ENCODE measurements at regions not wholly inside any gene's neighbourhood (a gene's known extent, or its start where the extent isn't known, plus 50 kb on each side); places are given as distances from the start of the nearest gene placed in this dataset.

DNA sequence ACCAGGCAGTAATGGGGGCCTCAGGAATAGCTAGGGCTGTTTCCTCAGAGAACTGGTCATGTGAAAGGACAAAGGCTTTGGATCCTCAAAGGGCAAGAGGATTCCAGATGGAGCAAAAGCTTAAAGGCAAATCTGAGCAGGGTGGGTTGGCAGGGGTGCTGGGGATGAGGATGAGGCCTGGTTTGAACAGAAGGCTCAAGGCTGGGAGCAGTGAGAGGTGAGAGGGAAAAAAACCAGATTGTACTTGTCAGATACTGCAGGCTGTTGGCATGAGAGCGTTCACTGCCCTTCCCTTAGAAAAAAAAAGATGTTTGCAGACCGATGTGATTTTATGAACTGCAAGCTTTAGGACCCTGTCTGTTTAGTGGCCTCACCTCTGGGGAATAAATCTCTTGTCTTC is 63.4 kb downstream of the PABIR2 start:
- Mint-ChIP-seq H3K27me3 (ENCODE audit: insufficient read depth) (no peaks in the 10 kb centered on the region), H3K4me1 (ENCODE audit: low read depth) (no peaks in the 10 kb centered on the region), H3K36me3 (ENCODE audit: low read depth) (no peaks in the 10 kb centered on the region), H3K4me3 (no peak overlapping the region), H3K9me3 (no peaks in the 10 kb centered on the region), H3K27ac (no peak overlapping the region)
- intact Hi-C loops (cut with micrococcal nuclease) = no loop called here
- DNase-seq (ENCODE audit: low spot score) = no peak

DNA sequence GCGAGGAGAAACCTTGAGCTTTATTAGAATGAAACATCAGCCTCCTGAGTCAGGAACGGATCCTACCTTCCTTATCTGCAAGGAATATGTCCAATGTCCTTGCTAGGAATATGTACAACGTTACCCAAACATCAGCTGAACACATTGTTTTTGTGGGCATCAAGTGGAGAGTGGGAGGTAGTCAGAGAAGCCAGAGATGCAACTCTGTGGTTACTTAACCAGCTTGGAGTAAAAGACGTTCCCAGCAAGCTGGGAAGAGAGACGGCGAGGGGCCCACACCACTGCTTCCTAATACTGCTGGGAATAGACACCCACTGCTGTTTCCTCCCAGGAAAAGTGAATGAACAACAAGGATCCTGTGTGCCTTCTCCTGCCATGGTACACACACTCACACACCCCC is 64.3 kb downstream of the PABIR2 start:
- H3K4me3 Mint-ChIP-seq = no peak overlapping the region
- no peak for DNase-seq (ENCODE audit: low spot score)
- H3K36me3 Mint-ChIP-seq (ENCODE audit: low read depth) = no peaks in the 10 kb centered on the region
- no peaks in the 10 kb centered on the region for H3K4me1 Mint-ChIP-seq (ENCODE audit: low read depth)
- intact Hi-C loops (cut with micrococcal nuclease) = no loop called here
- H3K9me3 Mint-ChIP-seq = no peaks in the 10 kb centered on the region
- no peak overlapping the region for H3K27ac Mint-ChIP-seq
- H3K27me3 Mint-ChIP-seq (ENCODE audit: insufficient read depth) = peaks cover 2% of the 10 kb centered on the region

DNA sequence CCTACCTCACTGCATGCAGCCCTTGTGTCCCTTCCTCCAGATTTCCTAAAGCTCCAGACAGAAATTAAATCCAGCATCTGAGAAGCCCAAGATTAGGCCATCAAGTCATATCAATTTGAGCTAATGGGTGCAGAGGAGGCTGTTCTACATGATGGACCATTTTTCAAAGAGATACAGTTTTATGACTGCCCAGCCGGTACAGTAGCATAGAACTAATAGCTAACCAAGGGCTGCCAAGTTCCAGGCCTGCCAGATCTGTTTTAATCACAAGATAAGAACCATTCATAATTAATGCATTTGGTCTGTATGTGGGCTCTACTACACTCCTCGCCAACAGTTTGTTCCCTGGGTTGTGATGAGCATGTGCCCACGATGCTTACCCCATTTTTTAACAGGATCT is 64.9 kb downstream of the PABIR2 start:
- no peak for DNase-seq (ENCODE audit: low spot score)
- Mint-ChIP-seq H3K27ac (no peak overlapping the region), H3K4me1 (ENCODE audit: low read depth) (no peaks in the 10 kb centered on the region), H3K4me3 (no peak overlapping the region), H3K9me3 (no peaks in the 10 kb centered on the region), H3K27me3 (ENCODE audit: insufficient read depth) (peaks cover 2% of the 10 kb centered on the region), H3K36me3 (ENCODE audit: low read depth) (no peaks in the 10 kb centered on the region)
- intact Hi-C loops (cut with micrococcal nuclease) = no loop called here

GRCh38 chrX:134727363-134727762 is 69.1 kb upstream of the PLAC1 start:
- no peaks in the 10 kb centered on the region for H3K36me3 Mint-ChIP-seq (ENCODE audit: low read depth)
- H3K9me3 Mint-ChIP-seq = no peaks in the 10 kb centered on the region
- no peak overlapping the region for H3K4me3 Mint-ChIP-seq
- peaks cover 3% of the 10 kb centered on the region for H3K27me3 Mint-ChIP-seq (ENCODE audit: insufficient read depth)
- no peak overlapping the region for H3K27ac Mint-ChIP-seq
- H3K4me1 Mint-ChIP-seq (ENCODE audit: low read depth) = no peaks in the 10 kb centered on the region
- no peak for DNase-seq (ENCODE audit: low spot score)
- intact Hi-C loops (cut with micrococcal nuclease) = no loop called here

- Mint-ChIP-seq H3K36me3 (ENCODE audit: low read depth) (no peaks in the 10 kb centered on the region), H3K4me3 (no peak overlapping the region), H3K27ac (no peak overlapping the region), H3K27me3 (ENCODE audit: insufficient read depth) (peaks cover 3% of the 10 kb centered on the region), H3K9me3 (no peaks in the 10 kb centered on the region), H3K4me1 (ENCODE audit: low read depth) (no peaks in the 10 kb centered on the region)
- intact Hi-C loops (cut with micrococcal nuclease) = no loop called here
- no peak for DNase-seq (ENCODE audit: low spot score)
Observed at GRCh38 chrX:134725103-134725690, 66.9 kb upstream of the PLAC1 start.

- Mint-ChIP-seq H3K36me3 (ENCODE audit: low read depth) (no peaks in the 10 kb centered on the region), H3K4me3 (no peak overlapping the region), H3K4me1 (ENCODE audit: low read depth) (peaks cover 10% of the 10 kb centered on the region), H3K9me3 (no peaks in the 10 kb centered on the region), H3K27ac (no peak overlapping the region), H3K27me3 (ENCODE audit: insufficient read depth) (peaks cover 2% of the 10 kb centered on the region)
- DNase-seq (ENCODE audit: low spot score) = no peak
- intact Hi-C loops (cut with micrococcal nuclease) = no loop called here
Observed at GRCh38 chrX:134721766-134722532, 63.7 kb upstream of the PLAC1 start.

DNA sequence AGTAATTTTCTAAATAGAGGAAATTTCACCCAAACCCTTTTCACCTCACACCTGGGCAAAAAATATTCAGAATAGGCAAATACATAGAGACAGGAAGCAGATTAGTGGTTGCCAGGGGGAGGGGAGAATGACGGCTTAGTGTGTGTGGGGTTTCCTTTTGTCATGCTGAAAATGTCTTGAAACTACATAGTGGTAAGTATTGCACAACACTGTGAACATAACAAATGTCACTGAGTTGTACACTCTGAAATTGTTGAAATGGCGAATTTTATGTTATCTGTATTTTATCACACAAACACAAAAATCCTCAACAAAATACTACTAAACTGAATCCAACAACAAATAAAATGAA is 60.7 kb upstream of the PLAC1 start:
- peak; percentile 8 for DNase-seq (ENCODE audit: low spot score)
- Mint-ChIP-seq H3K4me1 (ENCODE audit: low read depth) (peaks cover 10% of the 10 kb centered on the region), H3K4me3 (no peak overlapping the region), H3K27me3 (ENCODE audit: insufficient read depth) (peaks cover 2% of the 10 kb centered on the region), H3K9me3 (no peaks in the 10 kb centered on the region), H3K36me3 (ENCODE audit: low read depth) (no peaks in the 10 kb centered on the region), H3K27ac (peak overlapping the region; percentile 2)
- intact Hi-C loops (cut with micrococcal nuclease) = loop anchor here (1.0 to 10.0 kb wide), 2 partner anchors 94 to 120 kb away; no protein-coding TSS in a partner anchor

DNA sequence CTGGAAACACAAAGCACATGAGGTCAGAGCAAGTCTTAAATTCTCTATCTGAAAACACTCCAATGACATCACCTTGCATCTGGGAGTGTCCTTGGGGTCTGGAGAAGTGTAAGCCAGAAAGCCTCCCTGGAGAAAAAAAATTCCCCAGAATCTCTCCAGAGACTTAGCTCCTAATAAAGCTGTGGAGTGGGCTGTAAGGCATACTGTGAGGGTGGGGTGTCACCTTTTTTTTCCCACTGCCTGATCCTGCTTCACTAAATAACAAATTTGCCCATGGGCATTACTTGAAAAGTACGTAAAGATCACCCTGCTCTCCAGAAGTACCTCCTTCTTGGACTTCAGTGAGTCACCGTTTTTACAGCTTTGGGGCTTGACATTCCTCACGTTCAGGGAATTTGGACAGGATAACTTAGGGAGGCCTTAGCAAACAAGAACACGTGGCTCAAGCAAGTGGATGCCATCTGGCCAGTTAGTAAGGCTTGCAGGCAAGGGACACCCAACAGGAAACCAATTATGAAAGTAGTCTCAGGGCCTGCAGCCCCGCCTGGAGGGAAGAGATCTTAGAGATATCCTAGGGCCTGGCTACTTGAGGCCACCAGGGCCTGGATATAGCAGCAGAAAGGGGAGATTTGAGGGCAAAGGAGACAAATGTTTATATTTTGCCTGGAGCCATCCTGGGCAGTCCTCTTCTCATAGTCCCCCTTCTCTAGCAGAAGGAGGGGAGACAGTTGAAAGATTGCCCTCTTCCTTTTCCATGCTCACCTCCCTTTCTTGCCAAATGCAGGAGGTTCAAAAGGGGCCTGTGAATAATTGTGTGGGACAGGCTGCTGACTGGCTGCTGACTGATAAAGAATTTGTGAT is 60.1 kb upstream of the PLAC1 start:
- Mint-ChIP-seq H3K36me3 (ENCODE audit: low read depth) (no peaks in the 10 kb centered on the region), H3K4me3 (no peak overlapping the region), H3K4me1 (ENCODE audit: low read depth) (peaks cover 10% of the 10 kb centered on the region), H3K27ac (peak overlapping the region; percentile 58), H3K27me3 (ENCODE audit: insufficient read depth) (no peaks in the 10 kb centered on the region), H3K9me3 (no peaks in the 10 kb centered on the region)
- DNase-seq (ENCODE audit: low spot score) = no peak
- intact Hi-C loops (cut with micrococcal nuclease) = loop anchor here (10.0 kb wide), 1 partner anchor 94 kb away; no protein-coding TSS in a partner anchor

GRCh38 chrX:134717698-134718097 is 59.4 kb upstream of the PLAC1 start:
- H3K4me3 Mint-ChIP-seq = no peak overlapping the region
- intact Hi-C loops (cut with micrococcal nuclease) = loop anchor here (10.0 kb wide), 1 partner anchor 93 kb away; no protein-coding TSS in a partner anchor
- no peak for DNase-seq (ENCODE audit: low spot score)
- H3K27ac Mint-ChIP-seq = no peak overlapping the region
- H3K9me3 Mint-ChIP-seq = no peaks in the 10 kb centered on the region
- no peaks in the 10 kb centered on the region for H3K36me3 Mint-ChIP-seq (ENCODE audit: low read depth)
- H3K27me3 Mint-ChIP-seq (ENCODE audit: insufficient read depth) = peaks cover under 1% of the 10 kb centered on the region
- peaks cover 11% of the 10 kb centered on the region for H3K4me1 Mint-ChIP-seq (ENCODE audit: low read depth)

- peaks cover 16% of the 10 kb centered on the region for H3K4me1 Mint-ChIP-seq (ENCODE audit: low read depth)
- intact Hi-C loops (cut with micrococcal nuclease) = loop anchor here (10.0 kb wide), 1 partner anchor 92 kb away; no protein-coding TSS in a partner anchor
- no peaks in the 10 kb centered on the region for H3K36me3 Mint-ChIP-seq (ENCODE audit: low read depth)
- peaks cover 3% of the 10 kb centered on the region for H3K27me3 Mint-ChIP-seq (ENCODE audit: insufficient read depth)
- no peak overlapping the region for H3K4me3 Mint-ChIP-seq
- H3K27ac Mint-ChIP-seq = no peak overlapping the region
- no peaks in the 10 kb centered on the region for H3K9me3 Mint-ChIP-seq
- no peak for DNase-seq (ENCODE audit: low spot score)
Observed at GRCh38 chrX:134716620-134717012, 58.3 kb upstream of the PLAC1 start.

- intact Hi-C loops (cut with micrococcal nuclease) = loop anchor here (10.0 kb wide), 1 partner anchor 91 kb away; no protein-coding TSS in a partner anchor
- Mint-ChIP-seq H3K9me3 (no peaks in the 10 kb centered on the region), H3K4me3 (no peak overlapping the region), H3K4me1 (ENCODE audit: low read depth) (peaks cover 16% of the 10 kb centered on the region), H3K27me3 (ENCODE audit: insufficient read depth) (peaks cover 6% of the 10 kb centered on the region), H3K36me3 (ENCODE audit: low read depth) (no peaks in the 10 kb centered on the region), H3K27ac (no peak overlapping the region)
- no peak for DNase-seq (ENCODE audit: low spot score)
Observed at GRCh38 chrX:134715930-134716619, 57.8 kb upstream of the PLAC1 start.

DNA sequence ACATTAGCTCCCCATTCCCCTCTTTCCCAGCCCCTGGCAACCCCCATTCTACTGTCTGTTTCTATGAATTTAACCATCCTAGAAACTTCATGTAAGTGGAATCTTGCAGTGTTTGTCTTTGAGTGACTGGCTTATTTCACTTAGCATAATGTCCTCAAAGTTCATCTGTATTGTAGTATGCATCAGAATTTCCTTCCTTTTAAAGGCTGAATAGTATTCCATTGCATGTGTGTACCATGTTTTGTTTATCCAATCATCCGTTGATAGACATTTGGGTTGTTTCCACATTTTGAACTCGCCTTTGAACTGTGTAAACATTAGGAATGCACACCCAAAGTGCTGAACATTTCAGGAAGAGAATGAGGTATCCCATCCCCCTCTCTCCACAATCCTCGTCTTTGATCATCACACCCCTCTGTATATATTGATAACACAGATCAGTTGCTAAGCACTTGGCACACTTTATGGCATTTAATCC is 56.4 kb upstream of the PLAC1 start:
- no peaks in the 10 kb centered on the region for H3K36me3 Mint-ChIP-seq (ENCODE audit: low read depth)
- H3K27ac Mint-ChIP-seq = no peak overlapping the region
- H3K9me3 Mint-ChIP-seq = no peaks in the 10 kb centered on the region
- H3K27me3 Mint-ChIP-seq (ENCODE audit: insufficient read depth) = peaks cover 6% of the 10 kb centered on the region
- no peak for DNase-seq (ENCODE audit: low spot score)
- intact Hi-C loops (cut with micrococcal nuclease) = loop anchor here (10.0 kb wide), 1 partner anchor 90 kb away; no protein-coding TSS in a partner anchor
- H3K4me3 Mint-ChIP-seq = no peak overlapping the region
- peaks cover 16% of the 10 kb centered on the region for H3K4me1 Mint-ChIP-seq (ENCODE audit: low read depth)
